GM19463 (cell line): ENCODE measurements at regions not wholly inside any gene's neighbourhood (a gene's known extent, or its start where the extent isn't known, plus 50 kb on each side); places are given as distances from the start of the nearest gene placed in this dataset.

Experiments
- ATAC-seq: cut with Tn5 transposase; IDR thresholded peaks from one replicate; pipeline ENCODE4 v1.9.1; 2021; ENCODE audit warnings: mild to moderate bottlenecking, moderate library complexity; ENCODE audit not compliant: unreplicated experiment

- no peak for ATAC-seq
These were observed 152.2 kb downstream of the OPN5 start for GRCh38 chr6:47934023-47934422.

DNA sequence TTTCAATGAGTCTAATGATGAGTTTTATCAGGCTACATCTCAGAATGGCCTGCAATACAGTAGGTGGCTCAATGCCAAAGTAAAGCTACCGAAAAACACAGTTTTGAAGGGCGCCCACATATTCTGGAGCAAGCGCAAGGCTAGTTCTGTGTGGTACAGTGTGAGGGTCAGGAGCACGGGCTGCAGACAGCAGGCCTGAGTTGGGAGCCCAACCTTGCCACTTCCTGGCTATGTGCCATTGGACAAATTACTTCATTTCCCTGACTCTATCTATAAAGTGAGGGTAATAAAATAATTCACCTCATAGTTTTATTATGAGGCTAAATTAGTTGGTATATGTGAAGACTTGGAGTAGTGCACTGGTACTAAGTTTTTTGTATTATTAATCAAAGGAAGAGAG is 150.7 kb downstream of the OPN5 start:
- no peak for ATAC-seq

- ATAC-seq = no peak
These were observed 142.2 kb downstream of the OPN5 start for GRCh38 chr6:47924001-47924400.

DNA sequence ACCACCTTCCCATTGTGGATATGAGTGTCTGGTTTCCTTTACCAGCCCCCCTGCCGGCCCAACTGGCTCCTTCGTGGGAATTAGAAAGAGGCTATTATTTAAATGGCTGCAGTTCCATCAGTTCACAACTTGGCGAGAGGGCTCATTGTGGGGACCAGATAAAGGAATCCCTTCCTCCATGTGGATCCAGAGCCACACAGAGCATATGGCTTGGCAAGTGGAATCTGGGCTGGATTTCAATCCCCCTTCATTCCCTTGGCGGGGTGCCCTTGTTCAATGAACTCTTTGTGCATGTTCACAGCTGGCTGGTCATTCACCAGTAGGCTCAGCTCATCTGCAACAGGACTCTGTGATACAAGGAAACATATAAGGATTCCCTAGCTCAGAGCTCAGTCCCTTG is 140.6 kb downstream of the OPN5 start:
- ATAC-seq = no peak

GRCh38 chr6:47919875-47920274 is 138.0 kb downstream of the OPN5 start:
- ATAC-seq = no peak

DNA sequence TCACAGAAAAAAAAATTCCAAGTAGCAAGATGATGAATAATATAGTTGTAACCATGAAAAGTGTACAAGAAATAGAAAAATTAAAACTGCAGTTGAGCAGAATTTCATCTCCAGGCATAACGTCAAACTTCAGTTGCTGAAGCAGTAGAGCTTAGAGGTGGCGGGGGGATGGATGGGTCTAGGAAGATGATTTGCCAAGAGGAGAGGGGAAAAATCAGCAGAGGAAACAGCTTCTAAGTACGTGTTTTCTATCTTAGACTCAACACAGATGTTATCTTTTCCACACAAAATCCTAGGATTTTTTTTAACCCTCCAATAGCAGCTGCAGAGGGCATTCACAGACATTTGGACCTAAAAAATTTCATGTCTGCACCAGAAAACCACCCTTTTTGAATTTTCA is 136.0 kb downstream of the OPN5 start:
- ATAC-seq = no peak

- ATAC-seq = no peak
These were observed 135.4 kb downstream of the OPN5 start for GRCh38 chr6:47917202-47917601.

DNA sequence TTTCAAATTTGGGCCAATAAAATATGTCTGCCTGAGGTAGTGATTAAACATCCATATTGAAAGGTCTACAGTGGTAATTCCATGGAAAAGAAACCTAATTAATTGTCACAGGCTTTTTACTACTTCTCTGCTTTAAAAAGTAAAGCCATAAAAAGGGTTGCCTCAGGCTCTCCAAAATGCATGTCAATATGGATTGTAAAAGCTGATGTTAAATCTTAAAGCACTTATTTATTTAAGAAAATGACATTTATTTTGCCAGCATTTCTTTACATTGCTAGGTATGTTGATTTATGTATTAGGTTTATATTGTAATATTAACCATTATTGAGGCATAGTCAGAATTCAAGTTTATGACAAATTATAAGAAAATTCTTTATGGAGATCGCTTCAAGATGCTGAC is 133.2 kb downstream of the OPN5 start:
- ATAC-seq = no peak

- ATAC-seq = no peak
These were observed 126.4 kb downstream of the OPN5 start for GRCh38 chr6:47908271-47908670.

DNA sequence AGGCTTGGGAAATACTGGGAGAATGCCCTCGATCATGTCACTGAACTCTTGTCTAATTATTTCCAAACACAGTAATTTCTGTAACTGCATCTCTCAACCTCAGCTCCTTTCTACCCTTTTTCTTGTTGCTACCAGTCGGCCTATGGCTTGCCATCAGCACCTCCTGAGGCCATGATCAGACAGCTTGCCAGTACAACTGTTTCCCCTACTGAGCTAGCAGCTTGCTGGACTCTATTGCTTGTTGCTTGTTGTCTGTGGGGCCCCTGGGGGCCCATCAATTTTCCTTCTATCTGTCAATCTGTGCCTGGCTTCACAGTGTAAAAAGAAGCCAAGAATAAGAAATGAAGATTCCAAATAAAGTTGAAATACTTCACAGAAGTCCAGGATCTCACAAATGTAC is 123.9 kb downstream of the OPN5 start:
- no peak for ATAC-seq

DNA sequence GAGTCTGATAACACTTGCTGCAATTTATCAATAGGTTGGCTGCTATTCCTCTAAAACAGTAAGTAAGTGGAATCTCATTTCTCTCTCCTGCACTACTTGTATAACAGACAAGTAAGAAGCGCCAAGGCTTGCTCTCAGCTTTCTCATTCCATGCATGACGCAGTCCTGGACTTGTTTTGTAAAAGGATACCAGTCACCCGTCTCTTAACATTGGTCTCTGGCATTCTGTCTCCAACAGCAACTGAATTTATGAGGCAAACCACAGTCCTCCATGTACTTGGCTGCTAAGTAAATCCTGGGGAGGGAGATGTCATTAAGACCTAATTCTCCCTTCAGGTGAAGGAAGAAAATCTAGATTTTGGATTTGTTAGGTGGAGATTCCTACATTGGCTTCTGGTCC is 115.4 kb downstream of the OPN5 start:
- no peak for ATAC-seq

GRCh38 chr6:47890326-47890875 is 108.6 kb downstream of the OPN5 start:
- ATAC-seq = no peak

GRCh38 chr6:47879015-47879414 is 97.2 kb downstream of the OPN5 start:
- ATAC-seq = no peak
